NCI-H1092 treated with DMSO at 0.1 percent for 48 hours (cell line): ENCODE measurements at regions not wholly inside any gene's neighbourhood (a gene's known extent, or its start where the extent isn't known, plus 50 kb on each side); places are given as distances from the start of the nearest gene placed in this dataset.
A peak's percentile ranks its signal among the peaks of the same experiment; 100 is the strongest.

ENCODE experiments used
- DNase-seq: peaks from one replicate; lab custom pipeline; 2025; lab: John Stamatoyannopoulos, UW

- no peak for DNase-seq
These were observed 84.9 kb upstream of the PDE10A start for GRCh38 chr6:165747963-165748362.

GRCh38 chr6:165746331-165746730, 83.3 kb upstream of the PDE10A start:
- no peak for DNase-seq

GRCh38 chr6:165745492-165745891, 82.5 kb upstream of the PDE10A start:
- no peak for DNase-seq

- no peak for DNase-seq
These were observed 81.7 kb upstream of the PDE10A start for GRCh38 chr6:165744555-165745228.

GRCh38 chr6:165743366-165743898, 80.4 kb upstream of the PDE10A start:
- DNase-seq, result no peak

- DNase-seq, result no peak
These were observed 79.0 kb upstream of the PDE10A start for GRCh38 chr6:165742047-165742446.

- DNase-seq, result no peak
These were observed 74.4 kb upstream of the PDE10A start for GRCh38 chr6:165737396-165737795.

- no peak for DNase-seq
These were observed 72.0 kb upstream of the PDE10A start for GRCh38 chr6:165735065-165735464.

- no peak for DNase-seq
These were observed 70.4 kb upstream of the PDE10A start for GRCh38 chr6:165733489-165733791.

GRCh38 chr6:165732696-165733488, 69.9 kb upstream of the PDE10A start:
- no peak for DNase-seq

- DNase-seq, result peak; percentile 65
These were observed 66.4 kb upstream of the PDE10A start for GRCh38 chr6:165729307-165729936.

GRCh38 chr6:165728216-165728615, 65.2 kb upstream of the PDE10A start:
- DNase-seq, result no peak

- DNase-seq, result no peak
These were observed 63.9 kb upstream of the PDE10A start for GRCh38 chr6:165726965-165727381.

- no peak for DNase-seq
These were observed 63.3 kb upstream of the PDE10A start for GRCh38 chr6:165726290-165726875.

- no peak for DNase-seq
These were observed 62.2 kb upstream of the PDE10A start for GRCh38 chr6:165725201-165725600.

- DNase-seq, result no peak
These were observed 60.3 kb upstream of the PDE10A start for GRCh38 chr6:165723326-165723725.

GRCh38 chr6:165722022-165722421, 59.0 kb upstream of the PDE10A start:
- DNase-seq, result no peak

GRCh38 chr6:165721356-165721755, 58.3 kb upstream of the PDE10A start:
- no peak for DNase-seq

- DNase-seq, result no peak
These were observed 55.5 kb upstream of the PDE10A start for GRCh38 chr6:165718491-165718891.

GRCh38 chr6:165717732-165718465, 54.9 kb upstream of the PDE10A start:
- DNase-seq, result no peak

GRCh38 chr6:165716886-165717285, 53.8 kb upstream of the PDE10A start:
- no peak for DNase-seq

GRCh38 chr6:165715428-165715827, 52.4 kb upstream of the PDE10A start:
- no peak for DNase-seq
